HG02678 (cell line): ENCODE measurements at regions not wholly inside any gene's neighbourhood (a gene's known extent, or its start where the extent isn't known, plus 50 kb on each side); places are given as distances from the start of the nearest gene placed in this dataset.
A peak's percentile ranks its signal among the peaks of the same experiment; 100 is the strongest.
"Not testable (repeated sequence)": the region's sequence is repeated elsewhere in the genome, so short reads cannot be mapped to it uniquely, and the experiment has no call there.

Experiments
- ATAC-seq: cut with Tn5 transposase; IDR thresholded peaks from one replicate; pipeline ENCODE4 v1.9.1; 2021; ENCODE audit warnings: mild to moderate bottlenecking, moderate library complexity; ENCODE audit not compliant: unreplicated experiment

DNA sequence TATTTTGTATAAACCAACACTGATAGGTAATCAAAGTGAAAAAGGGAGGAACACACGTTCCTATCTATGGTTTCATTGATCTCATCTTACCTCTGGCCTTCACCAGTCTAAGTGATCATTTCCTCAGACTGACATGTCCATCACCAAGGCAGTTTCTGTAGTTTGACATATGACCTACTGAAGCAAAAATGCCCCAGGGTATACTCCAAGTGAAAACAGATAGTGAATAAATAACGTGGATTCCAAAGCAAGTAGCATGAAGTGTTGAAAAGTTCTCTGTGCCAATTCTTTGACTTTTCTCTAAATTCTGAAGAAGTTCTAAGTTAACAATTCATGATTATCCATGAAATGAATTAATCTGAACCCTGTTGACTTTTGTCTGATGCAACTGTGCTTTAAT, 334.2 kb upstream of the SGCG start:
- ATAC-seq: no peak

DNA sequence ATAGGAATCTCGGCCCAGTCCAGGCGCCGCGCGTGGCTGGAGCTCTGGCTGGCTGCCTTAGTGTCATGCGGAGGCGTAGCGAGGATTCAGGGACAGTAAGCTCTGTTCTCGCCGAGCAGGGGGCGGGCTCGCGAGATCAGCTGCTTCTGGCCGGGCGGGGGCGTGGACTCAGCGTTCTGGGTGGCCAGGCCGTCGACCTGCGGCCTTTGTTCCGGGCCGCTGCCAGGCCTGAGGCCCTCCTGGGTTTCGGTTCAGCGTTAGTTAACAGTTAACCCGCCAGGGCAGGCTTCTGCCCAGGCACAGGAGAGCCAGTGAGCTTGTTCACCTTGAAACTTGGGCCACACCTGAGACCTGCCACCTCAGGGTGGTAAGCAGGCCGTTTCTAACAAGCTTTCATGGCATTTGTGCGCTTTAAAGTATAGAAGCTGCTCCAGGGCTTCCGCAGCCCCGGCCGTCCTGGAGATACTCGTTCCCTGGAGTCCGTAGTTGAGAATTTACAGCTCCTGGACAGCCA, 332.2 kb upstream of the SGCG start:
- ATAC-seq: no peak

DNA sequence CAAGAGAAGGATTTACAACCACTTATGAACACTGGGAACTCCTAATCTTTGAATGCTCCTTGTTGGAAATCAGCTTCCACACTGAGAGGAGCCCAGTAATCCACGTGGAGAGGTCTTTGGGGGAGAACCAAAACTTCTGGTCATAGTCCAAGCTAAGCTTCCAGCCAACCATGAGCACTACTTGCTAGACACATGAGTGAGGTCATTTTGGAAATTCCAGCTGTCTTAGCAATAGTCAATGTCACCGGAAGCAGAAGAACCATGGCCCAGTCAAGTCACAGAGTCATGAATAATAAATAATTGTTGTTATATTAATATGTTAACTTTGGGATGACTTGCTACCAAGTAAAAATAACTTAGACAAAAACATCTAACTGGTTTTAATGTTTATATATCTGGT, 324.9 kb upstream of the SGCG start:
- no peak for ATAC-seq

DNA sequence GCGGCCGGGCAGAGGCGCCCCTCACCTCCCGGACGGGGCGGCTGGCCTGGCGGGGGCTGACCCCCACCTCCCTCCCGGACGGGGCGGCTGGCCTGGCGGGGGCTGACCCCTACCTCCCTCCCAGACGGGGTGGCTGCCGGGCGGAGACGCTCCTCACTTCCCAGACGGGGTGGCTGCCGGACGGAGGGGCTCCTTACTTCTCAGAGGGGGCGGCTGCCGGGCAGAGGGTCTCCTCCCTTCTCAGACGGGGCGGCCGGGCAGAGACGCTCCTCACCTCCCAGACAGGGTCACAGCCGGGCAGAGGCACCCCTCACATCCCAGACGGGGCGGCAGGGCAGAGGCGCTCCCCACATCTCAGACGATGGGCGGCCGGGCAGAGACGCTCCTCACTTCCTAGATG, 321.8 kb upstream of the SGCG start:
- not testable (repeated sequence) for ATAC-seq

DNA sequence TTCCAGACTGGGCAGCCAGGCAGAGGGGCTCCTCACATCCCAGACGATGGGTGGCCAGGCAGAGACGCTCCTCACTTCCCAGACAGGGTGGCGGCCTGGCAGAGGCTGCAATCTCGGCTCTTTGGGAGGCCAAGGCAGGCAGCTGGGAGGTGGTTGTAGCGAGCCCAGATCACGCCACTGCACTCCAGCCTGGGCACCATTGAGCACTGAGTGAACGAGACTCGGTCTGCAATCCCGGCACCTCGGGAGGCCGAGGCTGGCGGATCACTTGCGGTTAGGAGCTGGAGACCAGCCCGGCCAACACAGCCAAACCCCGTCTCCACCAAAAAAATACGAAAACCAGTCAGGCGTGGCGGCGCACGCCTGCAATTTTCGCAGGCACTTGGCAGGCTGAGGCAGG, 321.4 kb upstream of the SGCG start:
- ATAC-seq: not testable (repeated sequence)

DNA sequence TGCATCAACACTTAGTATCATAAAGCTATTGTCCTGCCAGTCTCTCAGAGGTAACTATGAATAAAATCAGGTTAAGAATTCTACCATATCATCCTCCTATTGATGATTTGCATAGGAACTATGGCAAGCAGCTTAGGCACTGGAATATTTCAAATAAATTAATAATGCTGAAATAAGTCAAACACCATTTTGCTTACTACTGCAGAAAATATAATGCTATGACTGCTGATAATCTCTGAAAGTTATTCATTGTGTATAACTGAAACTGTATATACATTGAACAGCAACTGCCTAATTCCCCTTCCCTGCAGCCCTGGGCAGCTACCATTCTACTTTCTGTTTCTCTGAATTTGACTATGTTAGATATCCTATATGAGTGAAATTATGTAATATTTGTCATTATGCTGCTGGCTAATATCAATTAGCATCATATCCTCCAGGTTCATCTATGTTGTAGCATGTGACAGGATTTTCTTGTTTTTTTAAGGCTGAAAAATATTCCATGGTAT, 318.8 kb upstream of the SGCG start:
- peak; percentile 41 for ATAC-seq

DNA sequence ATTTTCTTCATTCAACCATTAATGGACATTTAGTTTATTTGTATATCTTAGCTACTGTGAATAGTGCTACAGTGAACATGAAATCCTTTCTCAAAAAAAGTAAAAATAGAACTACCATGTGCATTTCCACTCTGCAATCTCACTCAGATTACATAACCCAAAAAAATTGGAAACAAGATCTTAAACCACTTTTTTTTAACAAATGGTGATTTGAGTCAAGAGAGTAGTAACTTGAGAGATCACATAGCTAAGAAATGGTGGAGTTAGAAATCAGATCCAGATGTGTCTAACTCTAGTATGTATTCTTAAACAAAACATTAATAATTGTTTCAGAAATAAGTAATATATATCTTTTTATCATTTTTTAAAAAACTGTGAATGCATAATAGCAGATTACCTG, 318.3 kb upstream of the SGCG start:
- ATAC-seq: no peak

DNA sequence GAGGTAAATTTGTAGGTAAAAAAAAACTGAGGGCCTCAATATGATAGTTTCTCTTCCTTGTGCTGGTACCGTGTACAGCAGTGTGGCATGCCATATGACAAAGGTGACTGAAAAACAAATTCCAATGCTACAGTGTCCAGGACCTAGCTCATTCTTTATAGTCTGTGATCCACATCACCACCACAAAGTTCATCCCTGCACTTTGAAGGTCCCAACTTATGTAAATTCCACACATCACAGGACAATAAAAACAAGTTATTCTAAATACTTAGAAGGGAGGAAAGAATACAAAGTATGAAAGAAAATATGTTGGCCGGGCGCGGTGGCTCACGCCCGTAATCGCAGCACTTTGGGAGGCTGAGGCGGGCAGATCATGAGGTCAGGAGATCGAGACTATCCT, 314.6 kb upstream of the SGCG start:
- ATAC-seq: no peak

DNA sequence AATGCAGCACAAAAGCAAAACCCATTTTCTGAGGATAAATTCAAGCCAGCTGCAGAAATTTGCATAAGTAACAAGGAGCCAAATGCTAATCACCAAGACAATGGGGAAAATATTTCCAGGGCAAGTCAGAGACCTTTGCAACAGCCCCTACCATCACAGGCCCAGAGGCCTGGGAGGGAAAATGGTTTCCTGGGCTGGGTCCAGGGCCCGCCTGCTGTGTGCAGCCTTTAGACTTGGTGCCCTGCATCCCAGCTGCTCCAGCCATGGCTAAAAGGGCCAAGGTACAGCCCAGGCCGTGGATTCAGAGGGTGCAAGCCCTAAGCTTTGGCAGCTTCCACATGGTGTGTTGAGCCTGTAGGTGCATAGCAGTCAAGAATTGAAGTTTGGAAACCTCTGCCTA, 309.5 kb upstream of the SGCG start:
- ATAC-seq: no peak

DNA sequence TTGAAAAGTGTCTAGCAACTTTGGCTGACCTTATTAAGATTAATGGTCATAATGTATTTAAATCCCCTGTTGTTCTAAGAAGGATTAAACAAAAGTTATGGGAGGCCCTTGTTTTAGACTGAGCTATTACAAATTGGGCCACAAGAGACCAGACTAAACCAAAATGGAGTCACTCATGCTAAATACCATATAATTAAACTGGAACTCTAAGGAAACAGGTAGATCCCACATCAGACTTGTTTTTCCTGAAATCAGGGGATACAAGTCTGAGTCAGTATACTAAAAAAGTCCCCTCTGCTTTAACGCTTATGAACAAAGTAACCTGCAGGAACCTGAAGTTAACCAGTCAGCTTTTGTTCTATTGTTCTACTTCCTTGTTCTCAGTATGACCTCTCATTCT, 305.9 kb upstream of the SGCG start:
- ATAC-seq: no peak

DNA sequence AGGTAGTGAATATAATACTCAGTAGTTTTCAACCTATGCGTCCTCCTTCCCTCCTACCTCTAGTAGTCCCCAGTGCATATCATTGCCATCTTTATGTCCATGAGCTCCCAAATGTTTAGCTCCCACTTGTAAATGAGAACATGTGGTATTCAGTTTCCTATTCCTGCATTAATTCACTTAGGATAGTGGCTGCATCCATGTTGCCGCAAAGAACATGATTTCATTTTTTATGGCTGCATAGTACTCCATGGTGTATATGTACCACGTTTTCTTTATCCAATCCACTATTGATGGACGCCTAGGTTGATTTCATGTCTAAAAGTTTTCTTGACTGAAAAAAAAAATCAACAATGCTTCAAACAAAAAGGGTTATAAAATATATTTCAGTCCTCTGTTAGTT, 303.4 kb upstream of the SGCG start:
- no peak for ATAC-seq

DNA sequence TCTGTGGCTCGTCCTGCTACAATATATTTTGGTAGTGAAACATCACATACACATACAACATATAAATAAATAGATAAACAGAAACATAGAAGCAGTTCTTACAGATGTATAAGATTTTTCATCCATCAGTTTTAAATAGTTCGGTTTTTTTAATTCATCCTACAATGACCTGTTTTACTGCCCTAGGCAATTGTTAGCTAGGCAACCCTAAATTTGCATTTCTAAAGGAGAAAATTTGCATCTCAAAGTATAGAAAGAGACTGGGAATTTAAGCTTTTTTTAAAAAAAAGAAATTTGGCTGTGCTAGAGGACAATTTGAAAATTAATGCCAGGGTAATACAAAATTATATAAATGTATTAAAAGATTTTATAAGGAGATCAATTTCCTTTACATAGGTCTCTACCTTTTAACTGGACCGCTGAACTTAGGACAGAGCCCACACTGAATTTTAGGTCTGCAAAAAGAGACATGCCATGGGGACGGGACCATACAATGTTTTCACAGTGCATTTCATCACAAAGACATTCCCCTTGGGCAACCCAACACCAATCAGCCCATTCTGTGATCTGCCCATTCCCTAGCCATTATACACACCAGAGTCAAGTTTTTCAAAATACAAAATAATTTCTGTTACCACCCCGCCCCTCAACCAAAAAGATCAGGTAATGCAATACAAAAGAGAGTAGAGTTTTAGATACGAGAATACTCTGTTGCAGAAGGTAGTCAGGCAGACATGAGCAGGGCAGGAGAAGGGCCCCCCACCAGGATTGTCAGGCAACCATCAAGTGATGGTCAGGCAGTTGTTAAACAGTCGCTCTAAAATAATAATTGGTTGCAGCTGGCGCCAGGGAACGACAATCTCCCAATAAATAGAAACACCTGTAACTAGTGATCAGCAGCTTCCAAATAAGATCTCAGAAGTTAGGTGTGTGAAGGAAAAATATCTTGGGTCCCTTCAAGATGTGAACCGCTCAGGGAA, 299.7 kb upstream of the SGCG start:
- ATAC-seq: no peak

DNA sequence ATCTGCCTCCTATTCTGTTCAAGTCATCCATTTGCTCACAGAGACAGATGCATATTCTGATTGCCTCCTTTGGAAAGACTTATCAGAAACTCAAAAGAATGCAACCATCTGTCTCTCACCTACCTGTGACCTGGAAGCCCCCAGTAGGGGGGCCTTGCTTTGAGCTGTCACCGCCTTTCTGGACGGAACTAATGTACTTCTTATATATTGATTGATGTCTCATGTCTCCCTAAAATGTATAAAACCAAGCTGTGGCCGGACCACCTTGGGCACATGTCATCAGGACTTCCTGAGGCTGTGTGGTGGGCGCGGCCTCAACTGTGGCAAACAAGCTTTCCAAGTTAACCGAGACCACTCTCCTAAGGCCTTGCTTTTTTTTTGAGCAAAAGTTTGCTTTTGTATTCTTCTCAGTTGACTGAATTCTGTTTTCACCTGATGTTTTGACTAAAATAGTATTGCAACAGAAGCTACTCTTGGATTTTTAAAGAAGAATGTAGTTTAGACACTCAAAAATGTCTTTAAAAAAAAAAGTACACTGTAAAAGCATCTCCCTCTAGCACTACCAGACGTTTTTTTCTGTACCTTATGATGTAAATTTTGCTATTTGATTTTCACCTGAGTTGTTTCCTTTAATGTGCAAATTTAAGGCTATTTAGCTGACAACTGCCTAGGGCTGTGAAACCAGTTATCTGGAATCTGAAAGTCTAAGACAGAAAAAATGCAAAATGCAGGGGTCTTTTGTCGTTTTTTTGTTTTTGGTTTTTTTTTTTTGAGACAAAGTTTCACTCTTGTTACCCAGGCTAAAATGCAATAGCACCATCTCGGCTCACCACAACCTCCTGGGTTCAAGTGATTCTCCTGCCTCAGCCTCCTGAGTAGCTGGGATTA, 298.8 kb upstream of the SGCG start:
- ATAC-seq: not testable (repeated sequence)

DNA sequence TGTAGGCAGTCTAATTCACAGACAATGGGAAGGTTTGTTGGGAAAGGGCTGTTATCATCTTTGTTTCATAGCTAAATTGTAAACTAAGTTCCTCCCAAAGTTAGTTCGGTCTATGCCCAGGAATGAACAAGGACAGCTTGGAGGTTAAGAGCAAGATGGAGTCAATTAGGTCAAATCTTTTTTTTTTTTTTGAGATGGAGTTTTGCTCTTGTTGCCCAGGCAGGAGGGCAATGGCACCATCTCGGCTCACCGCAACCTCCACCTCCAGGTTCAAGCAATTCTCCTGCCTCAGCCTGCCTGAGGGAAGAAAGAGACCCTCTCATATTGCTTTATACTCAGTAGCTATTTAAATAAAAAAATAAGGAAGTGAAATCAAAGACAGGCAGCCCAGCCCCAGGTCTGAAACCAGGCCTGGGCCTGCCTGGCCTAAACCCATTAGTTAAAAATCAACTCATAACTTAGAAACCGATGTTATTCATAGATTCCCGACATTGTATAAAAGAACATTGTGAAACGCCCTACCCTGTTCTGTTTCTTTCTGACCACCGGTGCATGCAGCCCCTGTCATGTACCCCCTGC, 297.4 kb upstream of the SGCG start:
- peak; percentile 56 for ATAC-seq

DNA sequence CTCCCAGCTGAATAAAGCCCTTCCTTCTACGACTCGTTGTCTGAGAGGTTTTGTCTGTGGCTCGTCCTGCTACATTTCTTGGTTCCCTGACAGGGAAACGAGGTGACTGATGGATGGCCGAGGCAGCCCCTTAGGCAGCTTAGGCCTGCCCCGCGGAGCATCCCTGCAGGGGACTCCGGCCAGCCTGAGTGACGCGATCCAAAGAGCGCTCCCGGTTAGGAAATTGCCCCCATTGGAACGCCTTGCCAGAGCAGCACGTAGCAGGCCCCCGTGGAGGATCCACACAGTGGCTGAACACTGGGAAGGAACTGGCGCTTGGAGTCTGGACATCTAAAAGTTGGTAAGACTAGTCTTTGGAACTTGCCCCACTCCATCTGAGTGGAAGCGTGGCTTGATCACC, 296.8 kb upstream of the SGCG start:
- ATAC-seq: no peak

DNA sequence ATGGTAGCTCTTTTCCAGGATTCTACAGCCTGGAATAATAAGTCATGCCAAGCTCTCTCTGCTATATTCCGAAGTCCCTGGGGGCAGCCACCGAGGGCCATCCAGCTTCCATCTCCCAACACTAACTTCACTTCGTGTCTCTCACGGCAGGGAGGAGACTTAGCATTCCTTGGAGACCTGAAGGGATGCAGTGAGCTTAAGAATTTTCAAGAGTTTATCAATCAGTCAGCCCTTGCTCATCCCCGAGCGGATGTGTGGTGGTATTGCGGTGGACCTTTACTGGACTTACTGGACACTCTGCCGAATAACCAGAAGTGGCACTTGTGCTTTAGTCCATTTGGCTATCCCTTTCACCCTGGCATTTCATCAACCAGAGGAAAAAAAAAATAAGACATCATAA, 294.7 kb upstream of the SGCG start:
- not testable (repeated sequence) for ATAC-seq

DNA sequence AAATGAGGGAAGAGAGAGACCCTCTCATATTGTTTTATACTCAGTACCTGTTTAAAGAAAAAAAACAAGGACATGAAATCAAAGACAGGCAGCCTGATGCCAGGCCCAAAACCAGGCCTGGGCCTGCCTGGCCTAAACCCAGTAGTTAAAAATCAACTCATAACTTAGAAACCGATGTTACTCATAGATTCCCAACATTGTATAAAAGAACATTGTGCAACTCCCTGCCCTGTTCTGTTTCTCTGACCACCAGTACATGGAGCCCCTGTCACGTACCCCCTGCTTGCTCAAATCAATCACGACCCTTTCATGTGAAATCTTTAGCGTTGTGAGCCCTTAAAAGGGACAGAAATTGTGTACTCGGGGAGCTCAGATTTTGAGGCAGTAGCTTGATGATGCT, 291.4 kb upstream of the SGCG start:
- ATAC-seq: not testable (repeated sequence)

DNA sequence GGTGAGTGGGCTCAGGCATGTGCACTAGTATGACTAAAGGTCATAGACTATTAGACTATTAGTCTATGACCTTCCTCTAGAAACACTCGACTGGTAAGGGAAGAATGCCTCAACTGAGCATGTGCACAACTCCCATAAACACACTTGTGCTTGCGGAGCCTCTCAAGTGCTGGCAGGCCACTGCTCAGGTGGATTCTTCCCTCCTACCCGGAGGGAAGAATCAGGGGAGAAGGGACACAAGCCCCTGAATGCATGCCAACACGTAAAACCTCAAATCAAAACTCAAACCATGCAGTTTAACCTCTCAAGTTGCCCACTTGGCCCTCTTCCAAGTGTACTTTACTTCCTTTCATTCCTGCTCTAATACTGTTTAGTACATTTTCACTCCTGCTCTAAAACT, 287.6 kb upstream of the SGCG start:
- ATAC-seq: no peak

DNA sequence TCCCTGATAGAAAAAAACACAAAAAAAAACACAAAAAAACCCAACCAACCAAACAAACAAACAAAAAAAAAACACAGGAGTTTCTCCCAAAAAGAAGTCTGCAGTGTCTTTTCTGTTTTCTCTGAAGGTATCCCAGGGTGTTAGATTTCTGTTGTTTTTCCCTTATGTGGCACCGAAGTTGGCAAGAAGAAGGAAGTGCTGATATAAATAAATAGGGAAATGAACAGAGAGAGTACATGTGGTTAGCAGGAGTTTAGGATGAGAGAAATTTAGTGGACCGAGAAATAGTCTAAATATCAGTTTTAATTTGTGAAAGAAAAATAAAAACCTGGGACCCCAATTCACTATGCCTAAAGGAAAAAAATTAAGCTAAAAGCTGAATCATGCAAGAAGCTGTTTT, 287.0 kb upstream of the SGCG start:
- no peak for ATAC-seq

DNA sequence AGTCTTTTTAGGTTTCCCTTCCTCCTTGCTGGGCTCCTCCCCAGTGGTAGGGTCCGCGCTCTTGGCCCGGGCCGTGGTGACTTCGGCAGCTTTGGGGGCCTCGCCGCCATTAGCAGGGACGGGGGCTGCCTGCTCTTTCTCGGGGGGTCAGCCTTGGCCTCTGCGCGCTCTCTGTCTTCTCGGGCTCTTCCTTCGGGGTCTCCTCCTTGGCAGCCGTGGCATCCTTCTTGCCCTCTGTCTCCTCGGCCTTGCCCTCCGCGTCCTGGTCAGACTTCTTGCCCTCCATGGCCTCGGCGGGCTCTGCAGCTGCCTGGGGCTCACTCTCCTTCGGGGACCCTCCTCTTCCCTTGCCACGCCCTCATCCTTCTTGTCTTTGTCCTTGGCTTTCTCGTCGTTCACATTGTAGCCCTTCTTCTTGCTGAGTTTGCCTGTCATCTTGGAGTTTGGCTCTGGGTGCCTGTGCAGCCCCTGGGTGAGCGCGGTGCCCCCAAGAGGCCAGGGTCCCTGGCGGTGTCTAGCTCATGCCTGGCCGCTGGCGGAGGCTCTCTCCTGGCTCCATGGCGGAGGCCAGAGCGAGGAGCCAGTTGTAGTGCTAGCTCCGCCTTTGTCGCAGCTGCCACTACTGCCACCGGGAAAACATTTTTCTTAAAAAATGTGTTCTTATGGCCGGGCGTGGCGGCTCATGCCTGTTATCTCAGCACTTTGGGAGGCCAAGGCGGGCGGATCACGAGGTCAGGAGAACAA, 283.0 kb upstream of the SGCG start:
- no peak for ATAC-seq
